Activated T-cell treated with anti-CD3 and anti-CD28 coated beads for 24 hours (primary cell): ENCODE measurements at regions not wholly inside any gene's neighbourhood (a gene's known extent, or its start where the extent isn't known, plus 50 kb on each side); places are given as distances from the start of the nearest gene placed in this dataset.
"Not testable (repeated sequence)": the region's sequence is repeated elsewhere in the genome, so short reads cannot be mapped to it uniquely, and the experiment has no call there.

Experiments
- DNase-seq: peaks from one replicate; pipeline ENCODE4 v3.0.0-alpha.2; 2020; ENCODE audit warnings: low read depth

GRCh38 chr2:95727420-95727819 lies 135.6 kb downstream of the TRIM43 start:
- DNase-seq, result not testable (repeated sequence)

GRCh38 chr2:95728878-95729596 lies 137.2 kb downstream of the TRIM43 start:
- DNase-seq, result peak; percentile 1

DNA sequence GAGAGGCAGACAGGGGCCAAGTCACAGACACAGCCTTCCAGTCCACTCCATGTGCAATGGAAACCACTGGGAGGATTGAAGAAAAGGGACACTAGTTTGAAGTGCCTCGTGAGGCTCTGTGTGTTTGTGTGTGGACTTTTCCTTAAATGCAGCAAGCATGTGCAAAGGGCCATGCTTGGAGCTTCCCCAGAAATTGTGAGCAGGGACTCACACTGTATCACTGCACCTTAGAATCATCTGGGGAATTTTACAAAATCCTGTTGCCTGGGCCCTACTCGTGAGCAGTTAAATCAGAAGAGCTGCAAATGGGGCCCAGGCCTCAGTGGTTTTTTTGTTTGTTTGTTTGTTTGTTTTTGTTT lies 137.8 kb downstream of the TRIM43 start:
- no peak for DNase-seq

GRCh38 chr2:95730813-95731212 lies 139.0 kb downstream of the TRIM43 start:
- no peak for DNase-seq

GRCh38 chr2:95734976-95735890 lies 143.4 kb downstream of the TRIM43 start:
- no peak for DNase-seq

GRCh38 chr2:95738301-95738700 lies 146.5 kb downstream of the TRIM43 start:
- no peak for DNase-seq

DNA sequence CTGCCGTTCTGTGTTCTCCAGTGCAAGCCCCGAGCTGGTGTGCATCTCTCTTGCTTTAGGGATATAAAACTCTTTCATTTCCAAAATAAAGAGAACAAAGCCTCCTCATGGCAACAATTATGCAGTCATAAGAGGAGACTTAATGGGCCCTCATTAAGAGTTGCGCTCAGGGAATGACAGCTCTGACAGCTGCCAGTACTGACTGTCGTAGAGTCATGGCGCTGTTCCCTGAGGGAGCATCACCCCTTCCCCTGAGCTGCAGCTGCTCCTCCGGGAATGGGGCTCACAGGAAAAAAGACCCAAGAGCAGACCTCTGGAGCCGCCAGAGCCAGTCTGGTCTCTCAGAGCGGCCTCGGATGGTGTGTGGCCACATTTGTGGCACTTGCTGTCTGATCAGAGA lies 160.3 kb downstream of the TRIM43 start:
- not testable (repeated sequence) for DNase-seq

DNA sequence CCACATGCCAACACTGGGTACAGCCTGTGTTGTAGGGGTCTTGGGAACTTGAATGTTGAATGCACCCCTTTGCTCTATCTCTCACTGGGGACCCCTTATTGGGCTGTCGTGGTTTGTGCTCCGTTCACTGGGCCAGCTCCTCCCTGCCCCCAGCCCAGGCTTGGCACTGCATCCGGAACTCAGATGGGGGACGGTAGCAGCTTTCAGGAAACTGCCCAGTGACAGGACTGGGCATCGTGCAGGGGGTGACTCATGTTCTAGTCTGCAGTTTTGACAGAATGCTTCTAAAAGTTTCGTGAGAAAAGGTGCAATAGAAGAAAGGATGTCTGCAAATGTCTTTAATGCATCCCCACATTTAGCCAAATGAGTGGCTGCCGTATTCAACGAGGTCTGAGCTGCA lies 162.0 kb downstream of the TRIM43 start:
- DNase-seq, result not testable (repeated sequence)

GRCh38 chr2:95754213-95754612 lies 162.4 kb downstream of the TRIM43 start:
- DNase-seq, result not testable (repeated sequence)

GRCh38 chr2:95754819-95755563 lies 163.2 kb downstream of the TRIM43 start:
- not testable (repeated sequence) for DNase-seq

- not testable (repeated sequence) for DNase-seq
These were observed 164.3 kb downstream of the TRIM43 start for GRCh38 chr2:95755956-95756669.

DNA sequence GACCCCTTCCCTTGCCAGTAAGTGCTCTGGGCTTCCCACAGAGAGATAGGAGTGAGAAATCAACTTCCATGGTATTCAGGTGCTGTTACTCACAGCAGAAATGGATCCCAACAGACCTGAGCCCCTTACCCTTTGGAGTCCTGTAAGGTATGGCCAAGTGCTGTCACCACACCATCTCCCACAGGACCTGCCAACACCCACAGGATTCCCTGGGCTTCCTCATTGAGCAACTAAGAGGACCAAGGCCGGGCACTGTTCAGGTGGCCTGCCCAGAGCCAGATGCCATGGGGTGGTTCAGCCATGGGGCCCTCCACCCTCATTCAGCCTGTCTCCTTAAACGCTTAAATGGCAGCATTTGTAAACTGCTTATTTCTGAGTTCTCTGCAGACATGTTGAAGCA lies 166.2 kb downstream of the TRIM43 start:
- DNase-seq, result no peak

- DNase-seq, result no peak
These were observed 167.9 kb downstream of the TRIM43 start for GRCh38 chr2:95759481-95760246.

GRCh38 chr2:95760806-95761525 lies 169.2 kb downstream of the TRIM43 start:
- no peak for DNase-seq

- no peak for DNase-seq
These were observed 169.8 kb downstream of the TRIM43 start for GRCh38 chr2:95761556-95761955.

DNA sequence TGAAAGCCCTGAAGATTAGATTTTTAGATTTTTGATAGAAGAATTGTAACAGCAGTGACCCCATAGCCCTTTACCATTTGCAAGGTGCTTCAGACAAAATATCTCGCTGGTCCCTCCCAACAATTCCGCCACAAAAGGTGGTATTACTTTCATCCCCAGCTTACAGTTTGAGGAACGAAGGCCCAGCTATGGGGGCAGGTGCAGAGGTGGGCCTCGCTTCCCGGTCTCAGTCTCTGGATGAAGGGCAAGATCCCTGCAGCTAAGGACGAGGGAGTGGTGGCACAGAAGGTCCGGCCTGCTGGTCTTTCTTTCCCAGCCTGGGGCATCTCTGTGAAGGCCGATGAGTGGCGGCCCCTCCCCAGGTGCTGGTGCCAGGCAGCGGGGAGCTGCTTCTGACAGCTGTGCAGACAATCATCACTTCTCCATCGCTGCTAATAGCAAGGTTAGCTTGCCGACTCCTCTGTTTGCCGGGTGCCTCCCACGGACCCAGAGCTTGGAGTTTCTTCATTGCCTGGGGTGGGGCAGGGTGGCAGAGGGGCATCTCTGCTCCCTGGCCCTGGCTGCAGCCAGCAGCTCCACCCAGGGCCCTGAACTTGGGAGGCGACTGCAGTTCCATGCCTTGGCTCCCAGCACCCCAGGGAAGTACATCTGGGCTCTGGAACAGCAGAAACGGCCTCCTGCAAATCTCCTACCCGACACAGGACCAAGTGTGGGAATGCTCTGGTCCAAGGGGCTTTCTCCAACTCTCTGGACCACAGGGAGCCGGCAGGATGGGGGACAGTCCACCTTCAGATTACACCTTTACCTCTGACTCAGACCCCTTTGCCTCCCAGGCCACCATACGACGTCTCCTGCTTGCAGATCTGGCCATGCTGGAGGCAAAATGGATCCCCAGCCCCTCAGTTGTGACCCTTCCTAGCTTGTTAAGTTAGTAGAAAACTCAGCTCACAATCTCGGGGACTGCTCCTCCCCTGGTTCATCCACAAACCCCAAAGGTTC lies 170.5 kb downstream of the TRIM43 start:
- DNase-seq, result not testable (repeated sequence)

GRCh38 chr2:95763074-95763473 lies 171.3 kb downstream of the TRIM43 start:
- not testable (repeated sequence) for DNase-seq

DNA sequence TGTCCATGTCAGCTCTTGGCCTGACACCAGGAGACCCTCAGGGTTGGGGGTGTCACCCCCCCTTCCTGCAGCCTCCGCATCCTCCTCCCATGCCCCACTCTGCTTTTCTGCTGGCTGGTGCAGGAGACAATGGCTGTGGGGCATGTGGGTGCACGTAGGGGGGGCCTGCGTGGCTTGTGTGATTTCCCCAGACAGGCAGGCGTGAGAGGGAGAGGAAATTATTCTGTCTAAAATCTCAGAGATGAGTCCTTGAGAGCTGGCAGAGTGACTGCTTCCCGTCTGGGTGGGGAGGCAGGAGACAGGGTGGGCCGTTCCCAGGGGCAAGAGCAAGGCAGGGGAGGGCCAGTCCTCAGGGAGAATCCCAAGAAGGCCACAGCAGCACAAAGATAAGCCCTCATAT lies 173.2 kb downstream of the TRIM43 start:
- DNase-seq, result not testable (repeated sequence)
